Activated CD4-positive, alpha-beta T cell treated with anti-CD3 and anti-CD28 coated beads, Interleukin-2, amount 10 ng/mL, durations not matched to agents 7 days and 5 days (primary cell): ENCODE measurements at regions not wholly inside any gene's neighbourhood (a gene's known extent, or its start where the extent isn't known, plus 50 kb on each side); places are given as distances from the start of the nearest gene placed in this dataset.
"Not testable (repeated sequence)": the region's sequence is repeated elsewhere in the genome, so short reads cannot be mapped to it uniquely, and the experiment has no call there.

Source experiments
- CTCF ChIA-PET: fragments of 350-600 bp; sonication (Branson Sonifier 250); formaldehyde crosslinking; loops from one replicate; lab custom pipeline; 2021; ENCODE audit warnings: antibody characterized with exemption; lab: Charles Lee
- POLR2A ChIA-PET: fragments of 350-600 bp; sonication (Branson Sonifier 250); formaldehyde crosslinking; loops from one replicate; lab custom pipeline; 2021; ENCODE audit warnings: antibody characterized with exemption; lab: Charles Lee
- DNase-seq: peaks from one replicate; pipeline ENCODE4 v3.0.0-alpha.2; 2020
- H3K27ac Mint-ChIP-seq: one replicate; pipeline ENCODE4 v1.8.0; 2021; ENCODE audit warnings: mild to moderate bottlenecking, moderate library complexity, mixed read lengths
- H3K27me3 Mint-ChIP-seq: one replicate; pipeline ENCODE4 v1.8.0; 2021; ENCODE audit warnings: mixed read lengths
- H3K36me3 Mint-ChIP-seq: one replicate; pipeline ENCODE4 v1.8.0; 2021; ENCODE audit warnings: low read depth, mixed read lengths
- H3K4me1 Mint-ChIP-seq: one replicate; pipeline ENCODE4 v1.8.0; 2021; ENCODE audit warnings: mixed read lengths
- H3K4me3 Mint-ChIP-seq: one replicate; pipeline ENCODE4 v1.8.0; 2021; ENCODE audit warnings: mild to moderate bottlenecking, moderate library complexity, mixed read lengths
- H3K9me3 Mint-ChIP-seq: one replicate; pipeline ENCODE4 v1.8.0; 2021; ENCODE audit warnings: mixed read lengths

DNA sequence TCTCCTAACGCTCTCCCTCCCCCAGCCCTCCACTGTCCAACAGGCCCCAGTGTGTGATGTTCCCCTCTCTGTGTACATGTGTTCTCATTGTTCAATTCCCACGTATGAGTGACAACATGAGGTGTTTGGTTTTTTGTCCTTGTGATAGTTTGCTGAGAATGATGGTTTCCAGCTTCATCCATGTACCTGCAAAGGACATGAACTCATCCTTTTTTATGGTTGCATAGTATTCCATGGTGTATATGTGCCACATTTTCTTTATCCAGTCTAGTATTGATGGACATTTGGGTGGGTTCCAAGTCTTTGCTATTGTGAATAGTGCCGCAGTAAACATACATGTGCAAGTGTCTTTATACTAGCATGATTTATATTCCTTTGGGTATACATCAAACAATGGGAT, 347.4 kb downstream of the MAGEE1 start:
- H3K27me3 Mint-ChIP-seq, H3K4me1 Mint-ChIP-seq, H3K4me3 Mint-ChIP-seq, CTCF ChIA-PET, H3K27ac Mint-ChIP-seq, POLR2A ChIA-PET, H3K9me3 Mint-ChIP-seq, H3K36me3 Mint-ChIP-seq, DNase-seq: not testable (repeated sequence)

DNA sequence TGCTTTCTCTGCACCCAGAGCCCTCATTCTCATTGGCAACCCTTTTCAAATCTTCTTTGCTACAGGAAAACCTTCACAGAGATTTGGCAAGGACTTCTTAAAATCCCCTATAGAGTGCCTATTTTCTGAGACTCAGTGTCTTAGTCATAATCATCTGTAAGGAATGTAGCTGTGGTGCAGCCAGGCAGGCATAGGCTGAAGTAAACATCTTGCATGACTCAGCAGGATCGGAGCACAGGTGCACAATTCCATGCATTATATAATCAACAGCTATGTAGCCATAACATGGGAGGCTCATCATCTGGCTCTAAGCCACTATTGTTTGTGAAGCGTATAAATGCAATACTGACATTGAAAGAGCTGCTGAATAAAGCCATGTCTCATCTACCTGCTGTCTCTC, 368.8 kb downstream of the MAGEE1 start:
- DNase-seq = no peak
- Mint-ChIP-seq H3K4me3 (no peak overlapping the region), H3K27me3 (no peaks in the 10 kb centered on the region), H3K9me3 (no peaks in the 10 kb centered on the region), H3K36me3 (no peaks in the 10 kb centered on the region), H3K27ac (no peak overlapping the region), H3K4me1 (no peaks in the 10 kb centered on the region)
- ChIA-PET POLR2A (no interaction called here), CTCF (no interaction called here)

DNA sequence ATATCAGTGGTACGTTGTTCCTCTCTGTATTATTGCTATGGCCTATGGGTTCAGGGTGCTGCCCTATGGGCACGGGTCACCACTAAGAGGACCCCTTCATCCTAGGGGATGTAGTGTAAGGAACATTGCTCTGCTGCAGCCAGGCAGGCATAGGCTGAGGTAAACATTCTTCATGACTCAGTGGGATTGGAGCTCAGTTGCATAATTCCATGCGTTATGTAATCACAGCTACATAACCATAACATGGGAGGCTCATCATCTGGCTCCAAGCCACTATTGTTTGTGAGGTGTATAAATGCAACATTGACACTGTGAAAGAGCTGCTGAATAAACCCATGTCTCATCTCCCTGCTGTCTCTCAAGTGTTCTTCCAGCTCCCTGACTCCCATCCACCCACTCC, 375.2 kb downstream of the MAGEE1 start:
- Mint-ChIP-seq H3K4me3 (no peak overlapping the region), H3K36me3 (no peaks in the 10 kb centered on the region), H3K4me1 (no peaks in the 10 kb centered on the region), H3K27ac (no peak overlapping the region), H3K9me3 (no peaks in the 10 kb centered on the region), H3K27me3 (no peaks in the 10 kb centered on the region)
- no peak for DNase-seq
- CTCF ChIA-PET = no interaction called here
- POLR2A ChIA-PET = no interaction called here

DNA sequence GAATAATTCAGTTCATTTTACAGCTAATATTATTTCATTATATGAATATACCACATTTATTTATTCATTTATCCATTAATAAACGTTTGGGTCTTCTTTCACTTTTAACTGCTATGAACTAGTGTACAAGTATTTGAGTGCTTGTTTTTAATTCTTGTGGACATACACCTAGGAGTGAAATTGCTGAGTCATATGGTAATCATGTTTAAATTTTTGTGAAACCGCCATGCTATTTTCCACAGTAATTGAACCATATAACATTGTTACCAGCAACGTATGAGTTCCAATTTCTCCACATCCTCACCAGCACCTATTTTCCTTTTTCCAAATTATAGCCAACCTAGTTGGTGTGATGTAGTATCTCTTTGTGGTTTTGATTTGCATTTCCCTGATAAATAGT, 388.2 kb downstream of the MAGEE1 start:
- H3K4me3 Mint-ChIP-seq = no peak overlapping the region
- no peaks in the 10 kb centered on the region for H3K36me3 Mint-ChIP-seq
- no peak overlapping the region for H3K27ac Mint-ChIP-seq
- no peaks in the 10 kb centered on the region for H3K9me3 Mint-ChIP-seq
- no peak for DNase-seq
- H3K27me3 Mint-ChIP-seq = no peaks in the 10 kb centered on the region
- ChIA-PET POLR2A (no interaction called here), CTCF (no interaction called here)
- H3K4me1 Mint-ChIP-seq = no peaks in the 10 kb centered on the region

DNA sequence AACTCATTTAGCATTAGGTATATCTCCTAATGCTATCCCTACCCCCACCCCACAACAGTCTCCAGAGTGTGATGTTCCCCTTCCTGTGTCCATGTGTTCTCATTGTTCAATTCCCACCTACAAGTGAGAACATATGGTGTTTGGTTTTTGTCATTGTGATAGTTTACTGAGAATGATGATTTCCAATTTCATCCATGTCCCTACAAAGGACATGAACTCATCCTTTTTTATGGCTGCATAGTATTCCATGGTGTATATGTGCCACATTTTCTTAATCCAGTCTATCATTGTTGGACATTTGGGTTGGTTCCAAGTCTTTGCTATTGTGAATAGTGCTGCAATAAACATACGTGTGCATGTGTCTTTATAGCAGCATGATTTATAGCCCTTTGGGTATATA, 389.8 kb downstream of the MAGEE1 start:
- POLR2A ChIA-PET, H3K36me3 Mint-ChIP-seq, H3K27ac Mint-ChIP-seq, H3K27me3 Mint-ChIP-seq, H3K4me1 Mint-ChIP-seq, H3K9me3 Mint-ChIP-seq, CTCF ChIA-PET, DNase-seq, H3K4me3 Mint-ChIP-seq: not testable (repeated sequence)

DNA sequence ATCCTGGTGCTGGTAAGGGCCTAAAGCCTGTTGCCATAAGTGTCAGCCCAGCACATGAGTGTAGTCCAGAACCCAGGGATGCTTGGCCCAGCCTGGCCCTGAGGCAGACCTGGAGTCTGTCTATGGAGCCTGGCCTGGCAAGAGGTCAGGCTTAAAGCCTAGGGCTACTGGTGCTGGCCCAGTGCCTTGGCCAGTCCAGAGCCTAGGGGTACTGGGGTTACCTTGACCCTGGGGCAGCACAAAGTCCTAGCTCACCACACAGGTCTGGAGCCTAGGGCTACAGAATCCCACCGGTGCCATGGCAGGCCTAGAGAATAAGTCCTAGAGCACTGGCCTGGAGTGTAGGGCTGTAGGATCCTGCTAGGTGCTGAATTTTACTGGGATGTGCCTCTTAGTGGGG, 393.8 kb downstream of the MAGEE1 start:
- Mint-ChIP-seq H3K27ac (no peak overlapping the region), H3K9me3 (no peaks in the 10 kb centered on the region), H3K4me3 (no peak overlapping the region), H3K36me3 (no peaks in the 10 kb centered on the region), H3K27me3 (no peaks in the 10 kb centered on the region), H3K4me1 (no peaks in the 10 kb centered on the region)
- ChIA-PET CTCF (no interaction called here), POLR2A (no interaction called here)
- DNase-seq = no peak

DNA sequence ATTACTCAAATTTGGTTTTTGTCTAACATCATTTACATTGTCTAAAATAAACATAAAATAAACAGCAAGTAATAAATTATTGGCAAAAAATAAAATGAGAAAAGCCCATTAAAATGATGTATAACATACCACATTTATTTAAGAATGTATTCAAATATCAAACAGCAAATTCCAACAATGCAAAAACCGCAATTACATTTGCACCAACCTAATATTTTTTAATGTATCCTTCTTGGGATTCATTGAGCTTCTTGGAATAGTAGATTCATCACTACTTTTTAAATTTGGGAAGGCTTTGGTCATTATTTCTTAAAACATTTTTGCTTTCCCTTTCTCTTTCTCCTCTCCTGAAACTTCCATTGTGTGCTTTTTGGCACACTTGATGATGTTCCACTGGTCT, 400.2 kb downstream of the MAGEE1 start:
- H3K27me3 Mint-ChIP-seq = no peaks in the 10 kb centered on the region
- DNase-seq = no peak
- H3K4me3 Mint-ChIP-seq = no peak overlapping the region
- POLR2A ChIA-PET = no interaction called here
- no peaks in the 10 kb centered on the region for H3K36me3 Mint-ChIP-seq
- CTCF ChIA-PET = no interaction called here
- no peaks in the 10 kb centered on the region for H3K4me1 Mint-ChIP-seq
- H3K27ac Mint-ChIP-seq = no peak overlapping the region
- H3K9me3 Mint-ChIP-seq = no peaks in the 10 kb centered on the region

DNA sequence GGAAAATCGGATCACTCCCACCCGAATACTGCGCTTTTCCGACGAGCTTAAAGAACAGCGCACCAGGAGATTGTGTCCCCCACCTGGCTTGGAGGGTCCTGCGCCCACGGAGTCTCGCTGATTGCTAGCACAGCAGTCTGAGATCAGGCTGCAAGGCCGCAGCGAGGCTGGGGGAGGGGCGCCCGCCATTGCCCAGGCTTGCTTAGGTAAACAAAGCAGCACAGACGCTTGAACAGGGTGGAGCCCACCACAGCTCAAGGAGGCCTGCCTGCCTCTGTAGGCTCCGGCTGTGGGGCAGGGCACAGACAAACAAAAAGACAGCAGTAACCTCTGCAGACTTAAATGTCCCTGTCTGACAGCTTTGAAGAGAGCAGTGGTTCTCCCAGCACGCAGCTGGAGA, 413.4 kb downstream of the MAGEE1 start:
- H3K27ac Mint-ChIP-seq, POLR2A ChIA-PET, H3K9me3 Mint-ChIP-seq, H3K36me3 Mint-ChIP-seq, H3K27me3 Mint-ChIP-seq, H3K4me1 Mint-ChIP-seq, DNase-seq, H3K4me3 Mint-ChIP-seq, CTCF ChIA-PET: not testable (repeated sequence)

DNA sequence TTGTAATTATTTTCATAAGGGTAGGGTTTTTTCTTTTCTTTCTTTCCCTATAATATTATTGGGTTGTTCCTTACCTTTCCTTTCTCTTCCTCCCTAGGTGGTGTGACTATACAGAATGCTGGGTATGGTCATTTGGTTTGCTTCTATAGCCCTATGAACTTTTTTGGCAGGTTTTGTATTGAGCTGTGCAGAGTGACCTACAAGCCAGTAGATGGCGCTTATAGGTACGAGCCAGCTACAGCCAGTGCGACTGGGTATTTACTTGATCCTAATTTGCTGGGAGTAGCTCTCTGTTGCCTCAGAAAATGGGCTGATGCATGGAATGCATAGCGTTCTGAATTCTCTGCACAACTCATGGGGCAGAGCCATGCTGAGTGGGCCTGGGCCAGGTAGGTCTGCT, 423.3 kb downstream of the MAGEE1 start:
- ChIA-PET CTCF (interaction anchor here (0.7 kb wide), 1 partner anchor 12 kb away, joined by 3 read pairs; no protein-coding TSS in a partner anchor), POLR2A (no interaction called here)
- Mint-ChIP-seq H3K4me3 (no peak overlapping the region), H3K27ac (no peak overlapping the region), H3K36me3 (no peaks in the 10 kb centered on the region), H3K9me3 (peaks cover 7% of the 10 kb centered on the region), H3K4me1 (no peaks in the 10 kb centered on the region), H3K27me3 (no peaks in the 10 kb centered on the region)
- DNase-seq = no peak

DNA sequence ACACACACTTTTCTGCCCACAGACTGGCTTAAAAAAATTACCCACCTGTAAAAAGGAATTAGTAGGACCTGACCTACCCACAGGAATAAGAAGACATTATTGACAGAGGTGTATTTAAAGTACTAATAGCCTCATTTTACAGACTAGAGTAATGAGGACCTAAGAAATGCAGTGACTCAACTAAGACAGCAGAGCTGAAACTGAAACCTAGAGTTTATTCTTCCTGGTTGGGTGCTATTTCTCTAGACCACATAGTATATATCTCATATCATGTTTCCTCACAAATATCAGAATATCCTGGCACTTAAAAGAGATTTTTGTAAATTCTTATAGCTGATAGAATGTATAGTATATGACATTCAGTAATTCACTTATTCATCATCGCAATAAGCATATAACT, 435.0 kb downstream of the MAGEE1 start:
- Mint-ChIP-seq H3K27me3 (no peaks in the 10 kb centered on the region), H3K4me1 (no peaks in the 10 kb centered on the region), H3K27ac (no peak overlapping the region), H3K4me3 (no peak overlapping the region), H3K9me3 (no peaks in the 10 kb centered on the region), H3K36me3 (no peaks in the 10 kb centered on the region)
- POLR2A ChIA-PET = no interaction called here
- no peak for DNase-seq
- CTCF ChIA-PET = interaction anchor here (0.6 kb wide), 1 partner anchor 12 kb away, joined by 3 read pairs; no protein-coding TSS in a partner anchor

DNA sequence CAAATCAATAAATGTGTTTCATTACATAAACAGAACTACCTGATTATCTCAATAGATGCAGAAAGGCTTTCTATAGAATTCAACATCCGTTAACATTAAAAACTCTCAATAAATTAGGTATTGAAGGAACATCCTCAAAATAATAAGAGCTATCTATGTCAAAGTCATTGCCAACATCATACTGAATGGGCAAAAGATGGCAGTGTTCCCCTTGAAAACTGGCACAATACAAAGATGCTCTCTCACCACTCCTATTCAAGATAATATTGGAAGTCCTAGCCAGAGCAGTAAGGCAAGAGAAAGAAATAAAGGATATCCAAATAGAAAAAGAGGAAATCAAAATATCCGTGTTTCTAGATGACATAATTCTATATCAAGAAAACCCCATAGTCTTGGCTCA, 466.4 kb downstream of the MAGEE1 start:
- H3K4me1 Mint-ChIP-seq = no peaks in the 10 kb centered on the region
- ChIA-PET POLR2A (no interaction called here), CTCF (no interaction called here)
- H3K36me3 Mint-ChIP-seq = no peaks in the 10 kb centered on the region
- H3K27ac Mint-ChIP-seq = no peak overlapping the region
- no peaks in the 10 kb centered on the region for H3K9me3 Mint-ChIP-seq
- no peak for DNase-seq
- no peaks in the 10 kb centered on the region for H3K27me3 Mint-ChIP-seq
- no peak overlapping the region for H3K4me3 Mint-ChIP-seq

DNA sequence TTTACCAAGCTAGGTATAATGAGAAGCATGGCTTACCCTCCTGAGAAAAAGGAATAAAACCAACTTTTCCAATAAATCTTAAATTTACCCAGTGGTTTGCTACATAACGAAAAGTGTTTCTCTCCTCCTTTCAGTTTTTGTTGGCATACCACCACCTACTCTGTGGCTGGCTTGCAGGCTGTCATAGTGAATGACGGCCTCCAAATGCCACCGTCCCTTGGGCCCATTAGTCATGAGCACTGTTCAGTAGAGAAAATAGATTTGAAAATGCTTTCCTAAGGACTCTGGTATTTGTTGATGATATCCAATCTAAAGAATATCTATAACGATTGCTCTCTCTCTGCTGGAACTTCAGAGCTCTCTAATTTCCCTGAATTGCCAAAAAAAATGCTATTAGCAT, 488.3 kb downstream of the MAGEE1 start:
- Mint-ChIP-seq H3K4me3 (no peak overlapping the region), H3K27me3 (no peaks in the 10 kb centered on the region), H3K9me3 (peaks cover 10% of the 10 kb centered on the region), H3K27ac (no peak overlapping the region), H3K36me3 (no peaks in the 10 kb centered on the region), H3K4me1 (no peaks in the 10 kb centered on the region)
- CTCF ChIA-PET = no interaction called here
- POLR2A ChIA-PET = no interaction called here
- no peak for DNase-seq

DNA sequence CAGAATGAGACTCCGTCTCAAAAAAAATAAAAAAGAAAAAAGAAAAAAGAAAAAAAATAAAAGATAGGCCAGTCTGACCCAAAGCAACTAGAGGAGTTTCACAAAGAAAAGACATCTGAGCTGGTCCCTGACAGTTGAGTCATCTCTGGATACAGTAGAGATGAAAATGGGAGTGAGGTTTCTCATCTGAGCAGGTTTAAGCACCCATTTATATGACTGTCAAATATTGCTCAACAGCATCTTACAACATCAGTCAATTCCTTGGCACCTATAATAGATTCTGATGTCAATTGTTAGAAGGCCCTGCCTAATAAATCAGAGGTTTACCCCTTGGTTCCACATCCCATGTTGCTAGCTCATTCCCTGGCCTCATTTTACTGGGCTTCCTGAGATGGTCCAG, 490.5 kb downstream of the MAGEE1 start:
- no peaks in the 10 kb centered on the region for H3K36me3 Mint-ChIP-seq
- no peak overlapping the region for H3K4me3 Mint-ChIP-seq
- CTCF ChIA-PET = no interaction called here
- POLR2A ChIA-PET = no interaction called here
- no peaks in the 10 kb centered on the region for H3K4me1 Mint-ChIP-seq
- DNase-seq = no peak
- no peak overlapping the region for H3K27ac Mint-ChIP-seq
- H3K9me3 Mint-ChIP-seq = no peaks in the 10 kb centered on the region
- H3K27me3 Mint-ChIP-seq = no peaks in the 10 kb centered on the region

DNA sequence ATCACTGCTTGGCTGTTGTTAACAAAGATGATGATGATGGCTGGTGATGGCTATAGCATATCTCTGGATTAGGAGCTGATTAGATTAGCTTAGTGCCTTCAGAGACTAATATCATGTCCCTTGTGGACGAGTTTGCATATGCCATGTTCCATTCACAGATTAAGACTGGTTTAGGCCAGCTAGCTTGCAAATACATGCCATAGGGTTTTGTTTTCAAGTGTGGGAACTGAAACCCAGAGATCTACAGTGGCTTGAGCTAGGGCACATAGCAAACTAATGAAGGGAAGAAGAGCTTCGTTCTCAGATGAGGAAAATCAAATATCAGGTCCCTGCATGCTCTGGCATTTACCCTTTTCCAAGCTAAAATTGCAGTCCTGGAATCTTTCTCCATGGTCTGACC, 492.3 kb downstream of the MAGEE1 start:
- H3K27ac Mint-ChIP-seq = no peak overlapping the region
- CTCF ChIA-PET = no interaction called here
- no peak for DNase-seq
- no peaks in the 10 kb centered on the region for H3K4me1 Mint-ChIP-seq
- no peaks in the 10 kb centered on the region for H3K36me3 Mint-ChIP-seq
- POLR2A ChIA-PET = no interaction called here
- H3K27me3 Mint-ChIP-seq = no peaks in the 10 kb centered on the region
- no peak overlapping the region for H3K4me3 Mint-ChIP-seq
- H3K9me3 Mint-ChIP-seq = no peaks in the 10 kb centered on the region
